CD14-positive monocyte (primary cell): ENCODE measurements at regions not wholly inside any gene's neighbourhood (a gene's known extent, or its start where the extent isn't known, plus 50 kb on each side); places are given as distances from the start of the nearest gene placed in this dataset.

Source experiments
- DNase-seq, 3 donors: peaks; one replicate each; pipeline ENCODE4 v3.0.0-alpha.2; 2011 to 2022
- H2AFZ ChIP-seq: 2 replicates; pipeline ENCODE4 v1.6.0; 2012; ENCODE audit warnings: mild to moderate bottlenecking, low read depth, low read length, inconsistent platforms; ENCODE audit not compliant: insufficient read depth, poor library complexity, severe bottlenecking
- H3K27ac ChIP-seq, 2 donors: 1 replicate in 1 of 2; 2 replicates in 1 of 2; pipeline ENCODE4 v1.5.1; 2012 to 2013; ENCODE audit warnings: low read length in 2 of 2, control low read depth in 1 of 2, inconsistent platforms in 1 of 2, low read depth in 1 of 2, mild to moderate bottlenecking in 1 of 2
- H3K27me3 ChIP-seq, 2 donors: one replicate each; pipeline versions ENCODE4 v1.6.0 to v1.6.1; 2011 to 2013; ENCODE audit warnings: low read length in 2 of 2; ENCODE audit not compliant: control insufficient read depth in 2 of 2, insufficient read depth in 2 of 2
- H3K36me3 ChIP-seq, 2 donors: replicated peaks in 1 of 2; 1 replicate in 1 of 2; 2 replicates in 1 of 2; pipeline versions ENCODE4 v1.5.1 to v1.6.1; 2012 to 2013; ENCODE audit warnings: low read length in 2 of 2, control low read depth in 1 of 2, inconsistent platforms in 1 of 2, mild to moderate bottlenecking in 1 of 2; ENCODE audit not compliant: insufficient read depth in 2 of 2, control insufficient read depth in 1 of 2
- H3K4me1 ChIP-seq, 2 donors: 1 replicate in 1 of 2; 2 replicates in 1 of 2; pipeline versions ENCODE4 v1.5.1 to v1.6.1; 2012 to 2013; ENCODE audit warnings: low read length in 2 of 2, control low read depth in 1 of 2, inconsistent platforms in 1 of 2, mild to moderate bottlenecking in 1 of 2, moderate library complexity in 1 of 2; ENCODE audit not compliant: insufficient read depth in 2 of 2, control insufficient read depth in 1 of 2
- H3K4me2 ChIP-seq: replicated peaks from 2 replicates; pipeline ENCODE3; 2012; ENCODE audit warnings: low read length, moderate library complexity, mild to moderate bottlenecking; ENCODE audit not compliant: poor library complexity, severe bottlenecking; ENCODE audit errors: extremely low read depth
- H3K4me3 ChIP-seq, 3 experiments: fragments of 200-600 bp in 1 of 3; sonication (generic) in 1 of 3; replicated peaks in 1 of 3; 1 replicate in 2 of 3; 2 replicates in 1 of 3; pipeline ENCODE4 v1.5.1; 2011 to 2013; ENCODE audit warnings: low read length in 3 of 3, mild to moderate bottlenecking in 3 of 3, control low read depth in 2 of 3, low read depth in 2 of 3, inconsistent platforms in 1 of 3, moderate library complexity in 1 of 3
- H3K79me2 ChIP-seq: 2 replicates; pipeline ENCODE4 v1.6.0; 2012; ENCODE audit warnings: mild to moderate bottlenecking, control low read depth, inconsistent platforms, low read length, moderate library complexity; ENCODE audit not compliant: insufficient read depth
- H3K9ac ChIP-seq: 2 replicates; pipeline ENCODE4 v1.6.0; 2017; ENCODE audit warnings: low read length, mild to moderate bottlenecking; ENCODE audit not compliant: insufficient read depth, poor library complexity, severe bottlenecking
- H3K9me3 ChIP-seq, 2 donors: replicated peaks in 1 of 2; 1 replicate in 1 of 2; 2 replicates in 1 of 2; pipeline versions ENCODE4 v1.5.1 to v1.6.1; 2012 to 2013; ENCODE audit warnings: low read length in 2 of 2, control low read depth in 1 of 2; ENCODE audit not compliant: control insufficient read depth in 1 of 2, insufficient read depth in 1 of 2
- H4K20me1 ChIP-seq: 2 replicates; pipeline ENCODE4 v1.6.0; 2012; ENCODE audit warnings: mild to moderate bottlenecking, low read length, control low read depth, moderate library complexity; ENCODE audit not compliant: insufficient read depth
- H3K27ac Mint-ChIP-seq, 7 donors: one replicate each; pipeline ENCODE4 v1.8.0; 2020; ENCODE audit warnings: mild to moderate bottlenecking in 7 of 7, mixed read lengths in 7 of 7, moderate library complexity in 6 of 7, inconsistent platforms in 2 of 7
- H3K27me3 Mint-ChIP-seq, 3 donors: one replicate each; pipeline ENCODE4 v1.8.0; 2021 to 2022; ENCODE audit warnings: low read depth in 3 of 3, mild to moderate bottlenecking in 3 of 3, mixed read lengths in 3 of 3, moderate library complexity in 3 of 3, inconsistent platforms in 1 of 3
- H3K36me3 Mint-ChIP-seq, 2 donors: one replicate each; pipeline ENCODE4 v1.8.0; 2020; ENCODE audit warnings: mixed read lengths in 2 of 2, inconsistent platforms in 1 of 2, mild to moderate bottlenecking in 1 of 2
- H3K4me1 Mint-ChIP-seq: one replicate; pipeline ENCODE4 v1.8.0; 2020; ENCODE audit warnings: mild to moderate bottlenecking, mixed read lengths
- H3K4me3 Mint-ChIP-seq, 2 donors: one replicate each; pipeline ENCODE4 v1.8.0; 2020; ENCODE audit warnings: mild to moderate bottlenecking in 2 of 2, mixed read lengths in 2 of 2, moderate library complexity in 1 of 2
- H3K9me3 Mint-ChIP-seq, 7 donors: one replicate each; pipeline ENCODE4 v1.8.0; 2020 to 2022; ENCODE audit warnings: mixed read lengths in 7 of 7, mild to moderate bottlenecking in 6 of 7, moderate library complexity in 6 of 7, inconsistent platforms in 2 of 7
- CTCF ChIP-seq: fragments of 200-600 bp; IDR thresholded peaks from one replicate; pipeline ENCODE4 v1.8.0; 2022; ENCODE audit warnings: antibody characterized with exemption, mild to moderate bottlenecking
- WGBS: methylation state at CpG from one replicate; pipeline ENCODE4 v1.1.5; 2013; ENCODE audit warnings: missing lambda C conversion rate; ENCODE audit not compliant: insufficient coverage; 5-methylcytosine and 5-hydroxymethylcytosine counted together
- intact Hi-C, 2 donors: fragments of 100-400 bp; cut with micrococcal nuclease; formaldehyde crosslinking; loops; one replicate each; pipeline versions ENCODE4 v1.15.0 to v1.15.1; 2023

- Mint-ChIP-seq H3K9me3 (no peaks in the 10 kb centered on the region), H3K27ac (no peak overlapping the region), H3K4me3 (no peak overlapping the region), H3K27me3 (no peaks in the 10 kb centered on the region), H3K36me3 (peaks cover 0 to 3% of the 10 kb centered on the region in 2 donors), H3K4me1 (peaks cover 9% of the 10 kb centered on the region)
- Histone ChIP-seq H3K79me2 (no peaks in the 10 kb centered on the region), H2AFZ (no peak overlapping the region), H3K9ac (no peak overlapping the region), H3K27me3 (no peaks in the 10 kb centered on the region), H4K20me1 (no peaks in the 10 kb centered on the region), H3K4me1 (no peaks in the 10 kb centered on the region), H3K4me2 (no peak overlapping the region), H3K27ac (no peak overlapping the region), H3K4me3 (no peak overlapping the region), H3K36me3 (no peaks in the 10 kb centered on the region), H3K9me3 (no peaks in the 10 kb centered on the region)
- intact Hi-C loops, result no loop called here
- no CpG with 5 or more reads among the region's 4 CpGs for WGBS
- no peak for TF ChIP-seq CTCF
- no peak for DNase-seq
These were observed 149.3 kb upstream of the POU5F2 start for GRCh38 chr5:93890657-93891056.

GRCh38 chr5:93887678-93888077 is 146.3 kb upstream of the POU5F2 start:
- H3K27ac Mint-ChIP-seq, result no peak overlapping the region

More at GRCh38 chr5:93887678-93888077, 146.3 kb upstream of the POU5F2 start:
- H2AFZ ChIP-seq, result no peak overlapping the region
- H4K20me1 ChIP-seq, result no peaks in the 10 kb centered on the region
- H3K9ac ChIP-seq, result no peak overlapping the region
- H3K4me1 Mint-ChIP-seq, result peaks cover 9% of the 10 kb centered on the region
- no peaks in the 10 kb centered on the region for H3K27me3 ChIP-seq
- no peaks in the 10 kb centered on the region for H3K79me2 ChIP-seq
- no peaks in the 10 kb centered on the region for H3K36me3 ChIP-seq
- H3K9me3 Mint-ChIP-seq, result no peaks in the 10 kb centered on the region
- H3K36me3 Mint-ChIP-seq, result no peaks in the 10 kb centered on the region
- WGBS, result no CpG with 5 or more reads among the region's 1 CpG
- H3K4me3 Mint-ChIP-seq, result no peak overlapping the region
- no peak overlapping the region for H3K27ac ChIP-seq
- intact Hi-C loops, result no loop called here
- no peak for TF ChIP-seq CTCF
- H3K4me1 ChIP-seq, result no peaks in the 10 kb centered on the region
- no peaks in the 10 kb centered on the region for H3K27me3 Mint-ChIP-seq
- no peak overlapping the region for H3K4me2 ChIP-seq
- DNase-seq, result no peak
- H3K4me3 ChIP-seq, result no peak overlapping the region
- H3K9me3 ChIP-seq, result no peaks in the 10 kb centered on the region
